Activated naive CD4-positive, alpha-beta T cell treated with anti-CD3 and anti-CD28 coated beads, Interleukin-2, amount 50 U/mL, for 72 hours (primary cell): ENCODE measurements at regions not wholly inside any gene's neighbourhood (a gene's known extent, or its start where the extent isn't known, plus 50 kb on each side); places are given as distances from the start of the nearest gene placed in this dataset.
A peak's percentile ranks its signal among the peaks of the same experiment; 100 is the strongest.

ENCODE experiments used
- ATAC-seq, 2 donors: fragments of 150-1000 bp; cut with Tn5 transposase; 2 replicates each; pipeline ENCODE4 v1.10.0; 2021; ENCODE audit warnings: mild to moderate bottlenecking in 2 of 2, moderate library complexity in 2 of 2
- DNase-seq, 2 donors: peaks; one replicate each; pipeline ENCODE4 v3.0.0; 2021 to 2022; ENCODE audit warnings: low spot score in 2 of 2
- H3K27ac Mint-ChIP-seq, 2 donors: one replicate each; pipeline ENCODE4 v1.8.0; 2022; ENCODE audit warnings: mild to moderate bottlenecking in 2 of 2, mixed read lengths in 2 of 2
- H3K36me3 Mint-ChIP-seq, 2 donors: one replicate each; pipeline ENCODE4 v1.8.0; 2022; ENCODE audit warnings: mixed read lengths in 2 of 2
- H3K9me3 Mint-ChIP-seq, 2 donors: one replicate each; pipeline ENCODE4 v1.8.0; 2022; ENCODE audit warnings: mixed read lengths in 2 of 2

GRCh38 chr12:63308671-63309070 is 157.7 kb upstream of the AVPR1A start:
- DNase-seq: no peak
- Mint-ChIP-seq H3K27ac (no peak overlapping the region), H3K36me3 (no peaks in the 10 kb centered on the region), H3K9me3 (no peaks in the 10 kb centered on the region)
- ATAC-seq: no peak

GRCh38 chr12:63307849-63308248 is 156.8 kb upstream of the AVPR1A start:
- DNase-seq: no peak
- no peaks in the 10 kb centered on the region for H3K9me3 Mint-ChIP-seq
- H3K27ac Mint-ChIP-seq: no peak overlapping the region
- no peak for ATAC-seq
- no peaks in the 10 kb centered on the region for H3K36me3 Mint-ChIP-seq

GRCh38 chr12:63305901-63306875 is 155.2 kb upstream of the AVPR1A start:
- DNase-seq: no peak
- no peaks in the 10 kb centered on the region for H3K9me3 Mint-ChIP-seq
- H3K27ac Mint-ChIP-seq: no peak overlapping the region
- no peaks in the 10 kb centered on the region for H3K36me3 Mint-ChIP-seq
- no peak for ATAC-seq

GRCh38 chr12:63304887-63305316 is 153.9 kb upstream of the AVPR1A start:
- no peaks in the 10 kb centered on the region for H3K9me3 Mint-ChIP-seq
- DNase-seq (no peak), ATAC-seq (no peak)
- no peak overlapping the region for H3K27ac Mint-ChIP-seq
- H3K36me3 Mint-ChIP-seq: no peaks in the 10 kb centered on the region

GRCh38 chr12:63302941-63303536 is 152.0 kb upstream of the AVPR1A start:
- ATAC-seq: no peak
- DNase-seq: no peak
- Mint-ChIP-seq H3K27ac (no peak overlapping the region), H3K36me3 (no peaks in the 10 kb centered on the region), H3K9me3 (no peaks in the 10 kb centered on the region)

DNA sequence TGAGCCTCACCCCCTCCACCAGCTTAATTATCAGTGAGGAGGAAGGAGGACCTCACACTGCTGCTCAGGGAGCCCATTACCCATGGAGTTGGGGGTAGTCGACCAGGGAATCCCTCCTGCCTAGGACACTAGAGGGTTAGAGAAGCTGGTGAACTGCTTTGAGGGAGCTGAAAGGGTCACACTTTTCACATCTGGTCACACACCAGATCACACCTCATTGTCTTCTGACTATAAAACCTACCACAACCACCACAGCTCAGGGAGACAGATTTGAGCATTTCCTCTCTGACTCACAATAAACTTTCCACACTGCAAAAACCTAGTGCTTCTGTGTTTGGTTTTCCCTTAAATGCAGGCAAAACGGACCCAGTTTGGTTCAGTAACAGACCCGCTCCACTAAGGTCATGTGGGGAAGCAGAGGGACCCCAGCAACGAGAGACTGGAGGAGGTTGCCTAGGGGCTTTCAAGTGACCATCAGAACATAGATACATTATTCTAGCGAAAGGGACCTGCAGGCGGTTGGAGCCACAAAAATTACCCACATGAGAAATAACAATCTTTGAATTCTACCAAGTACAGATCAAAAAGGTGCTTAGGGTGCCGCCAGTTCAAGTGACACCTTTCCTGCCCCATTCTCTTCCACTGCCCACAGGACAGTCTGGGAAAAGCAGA is 151.4 kb upstream of the AVPR1A start:
- Mint-ChIP-seq H3K9me3 (no peaks in the 10 kb centered on the region), H3K27ac (peak overlapping the region in 1 of 2 donors; percentile 54), H3K36me3 (no peaks in the 10 kb centered on the region)
- DNase-seq (peak in 1 of 2 donors; percentile 7), ATAC-seq (peak; percentile 76 to 97)

- ATAC-seq (no peak), DNase-seq (no peak)
- H3K9me3 Mint-ChIP-seq: no peaks in the 10 kb centered on the region
- no peaks in the 10 kb centered on the region for H3K36me3 Mint-ChIP-seq
- H3K27ac Mint-ChIP-seq: no peak overlapping the region
These were observed 150.3 kb upstream of the AVPR1A start for GRCh38 chr12:63301311-63301710.

DNA sequence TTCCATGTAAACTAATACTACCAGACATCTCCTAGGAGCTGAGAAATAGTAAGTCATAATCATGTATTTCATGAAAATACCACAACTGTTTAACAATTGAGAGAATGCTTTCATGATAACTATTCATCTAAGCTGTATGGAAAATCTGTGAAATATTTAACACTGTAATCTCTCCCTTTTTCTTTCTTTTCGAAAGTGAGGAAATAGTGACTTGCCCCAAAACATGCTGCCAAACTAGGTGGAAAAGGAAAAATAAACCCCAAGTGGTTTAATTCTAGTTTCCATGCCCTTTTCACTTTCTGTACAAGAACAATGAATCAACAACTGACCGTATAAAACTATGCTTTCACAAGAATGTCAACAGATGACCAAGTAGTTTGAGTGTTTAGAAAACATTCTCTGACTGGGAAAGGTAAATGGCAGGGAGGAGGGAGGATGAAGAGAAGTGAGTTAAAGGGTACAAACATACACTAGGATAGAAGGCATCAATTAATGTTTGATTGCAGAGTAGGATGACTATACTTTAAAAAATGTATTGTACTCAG is 147.5 kb upstream of the AVPR1A start:
- H3K27ac Mint-ChIP-seq: no peak overlapping the region
- ATAC-seq (no peak), DNase-seq (no peak)
- no peaks in the 10 kb centered on the region for H3K36me3 Mint-ChIP-seq
- peaks cover 0 to 3% of the 10 kb centered on the region in 2 donors for H3K9me3 Mint-ChIP-seq

- Mint-ChIP-seq H3K9me3 (peaks cover 1 to 8% of the 10 kb centered on the region in 2 donors), H3K27ac (no peak overlapping the region)
These were observed 143.3 kb upstream of the AVPR1A start for GRCh38 chr12:63294327-63294632.

GRCh38 chr12:63292471-63293221 is 141.6 kb upstream of the AVPR1A start:
- peaks cover 5 to 8% of the 10 kb centered on the region in 2 donors for H3K9me3 Mint-ChIP-seq
- DNase-seq: no peak
- no peak overlapping the region for H3K27ac Mint-ChIP-seq
- no peak for ATAC-seq
- no peaks in the 10 kb centered on the region for H3K36me3 Mint-ChIP-seq

More at GRCh38 chr12:63294327-63294632, 143.3 kb upstream of the AVPR1A start:
- H3K36me3 Mint-ChIP-seq: no peaks in the 10 kb centered on the region
- no peak for ATAC-seq
- no peak for DNase-seq

GRCh38 chr12:63276537-63277365 is 125.8 kb upstream of the AVPR1A start:
- ATAC-seq: peak in 1 of 2 donors; percentile 62
- no peaks in the 10 kb centered on the region for H3K36me3 Mint-ChIP-seq
- peaks cover 0 to 4% of the 10 kb centered on the region in 2 donors for H3K9me3 Mint-ChIP-seq
- peak in 1 of 2 donors; percentile 7 for DNase-seq
- no peak overlapping the region for H3K27ac Mint-ChIP-seq

GRCh38 chr12:63266988-63267387 is 116.0 kb upstream of the AVPR1A start:
- H3K27ac Mint-ChIP-seq: no peak overlapping the region
- H3K36me3 Mint-ChIP-seq: peaks cover 0 to 15% of the 10 kb centered on the region in 2 donors
- DNase-seq (no peak), ATAC-seq (no peak)
- peaks cover 11 to 17% of the 10 kb centered on the region in 2 donors for H3K9me3 Mint-ChIP-seq

- DNase-seq: no peak
- Mint-ChIP-seq H3K36me3 (peaks cover 0 to 15% of the 10 kb centered on the region in 2 donors), H3K27ac (no peak overlapping the region), H3K9me3 (peaks cover 6 to 14% of the 10 kb centered on the region in 2 donors)
- ATAC-seq: no peak
These were observed 113.6 kb upstream of the AVPR1A start for GRCh38 chr12:63264629-63265028.

GRCh38 chr12:63250486-63250885 is 99.5 kb upstream of the AVPR1A start:
- DNase-seq (no peak), ATAC-seq (no peak)
- H3K36me3 Mint-ChIP-seq: no peaks in the 10 kb centered on the region

GRCh38 chr12:63238892-63239291 is 87.9 kb upstream of the AVPR1A start:
- ATAC-seq (no peak), DNase-seq (no peak)
- Mint-ChIP-seq H3K36me3 (peaks cover 0 to 9% of the 10 kb centered on the region in 2 donors), H3K27ac (no peak overlapping the region), H3K9me3 (peaks cover 9 to 21% of the 10 kb centered on the region in 2 donors)

More at GRCh38 chr12:63250486-63250885, 99.5 kb upstream of the AVPR1A start:
- Mint-ChIP-seq H3K27ac (no peak overlapping the region), H3K9me3 (peaks cover 0 to 4% of the 10 kb centered on the region in 2 donors)
